Ammon's horn (tissue), 1 donor: ENCODE measurements at regions not wholly inside any gene's neighbourhood (a gene's known extent, or its start where the extent isn't known, plus 50 kb on each side); places are given as distances from the start of the nearest gene placed in this dataset.
"Not testable (repeated sequence)": the region's sequence is repeated elsewhere in the genome, so short reads cannot be mapped to it uniquely, and the experiment has no call there.

ENCODE experiments used
- DNase-seq: peaks from one replicate; pipeline ENCODE4 v3.0.0-alpha.2; 2016; ENCODE audit warnings: low spot score

DNA sequence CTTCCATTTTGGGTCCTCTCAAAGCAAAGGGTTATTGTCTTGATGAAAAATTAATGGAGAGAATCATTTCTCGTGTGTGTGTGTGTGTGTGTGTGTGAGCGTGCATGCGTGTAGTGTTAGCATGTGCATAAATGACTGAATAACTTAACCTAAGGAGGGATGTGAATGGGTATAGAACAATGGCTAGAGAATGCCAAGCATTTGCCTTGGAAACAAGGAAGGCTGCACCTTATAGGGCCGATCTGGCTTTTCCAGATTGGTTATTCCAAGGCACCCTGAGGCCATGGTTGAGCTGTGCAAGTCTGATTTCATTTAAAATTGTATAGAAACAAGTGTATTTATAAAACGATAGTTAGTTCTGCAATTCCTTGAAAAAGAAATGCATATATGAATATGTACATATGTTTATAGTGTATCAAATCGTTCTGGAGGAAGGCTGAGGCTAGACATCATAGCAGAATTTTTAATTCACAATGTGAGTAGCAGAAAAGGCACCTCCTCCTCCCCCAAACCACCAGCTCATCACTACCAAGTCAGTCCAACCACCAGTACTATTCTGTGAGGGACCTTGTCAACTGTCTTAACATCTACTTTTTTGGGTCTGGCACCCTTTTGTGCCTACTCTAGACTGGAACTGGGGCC is 322.7 kb upstream of the ISX start:
- DNase-seq = no peak

DNA sequence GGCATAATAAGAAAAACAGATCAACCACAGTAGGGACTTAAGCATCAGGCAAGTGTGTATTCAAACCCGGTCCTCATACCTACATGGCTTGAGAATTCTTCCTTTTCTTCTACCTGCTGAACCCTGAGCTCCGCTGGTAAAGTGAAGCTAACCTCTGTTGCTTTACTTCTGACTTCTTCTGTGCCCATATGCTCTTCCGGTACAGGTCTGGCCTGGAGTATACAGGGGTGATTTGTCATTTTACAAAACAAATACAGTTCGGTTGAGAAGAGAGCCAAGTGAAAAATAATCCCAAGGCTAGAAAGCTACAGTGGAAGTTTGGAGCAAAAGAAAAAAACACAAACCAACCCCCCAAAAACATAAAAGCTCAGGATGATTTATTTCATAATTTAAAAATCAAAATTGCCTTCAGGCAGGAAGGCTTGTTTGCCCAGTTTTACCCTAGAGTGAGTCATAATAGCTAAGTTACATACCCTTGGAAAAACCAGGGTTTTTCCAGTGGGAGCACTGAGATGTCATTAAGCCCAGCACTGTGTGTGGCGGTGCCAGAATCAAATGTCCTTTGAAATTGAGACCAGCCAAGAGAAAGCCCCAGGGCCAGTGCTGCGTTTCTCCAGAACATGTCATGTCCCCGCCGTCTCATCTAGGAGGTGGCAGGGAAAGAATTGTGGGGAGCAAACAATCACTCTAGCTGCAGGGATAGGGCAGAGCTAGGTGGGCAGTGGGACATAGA is 305.5 kb upstream of the ISX start:
- DNase-seq = no peak

DNA sequence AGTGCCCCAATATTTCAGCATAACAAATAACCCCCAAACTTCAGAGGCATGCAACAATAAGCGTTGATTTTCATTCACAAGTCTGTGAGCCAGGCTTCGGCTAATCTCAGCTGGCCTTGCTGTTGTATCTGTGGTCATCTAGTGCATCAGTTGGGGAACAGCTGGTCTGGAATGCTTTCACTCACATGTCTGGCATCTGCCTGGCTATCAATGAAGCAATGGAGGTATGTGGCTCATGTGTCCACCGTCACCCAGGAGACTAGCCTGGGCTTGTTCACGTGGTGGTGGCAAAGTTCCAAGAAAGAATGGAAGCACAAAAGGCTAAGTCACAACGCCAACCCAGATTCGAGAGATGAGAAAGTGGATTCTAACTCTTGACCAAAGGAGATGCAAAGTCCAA is 304.8 kb upstream of the ISX start:
- DNase-seq = no peak

DNA sequence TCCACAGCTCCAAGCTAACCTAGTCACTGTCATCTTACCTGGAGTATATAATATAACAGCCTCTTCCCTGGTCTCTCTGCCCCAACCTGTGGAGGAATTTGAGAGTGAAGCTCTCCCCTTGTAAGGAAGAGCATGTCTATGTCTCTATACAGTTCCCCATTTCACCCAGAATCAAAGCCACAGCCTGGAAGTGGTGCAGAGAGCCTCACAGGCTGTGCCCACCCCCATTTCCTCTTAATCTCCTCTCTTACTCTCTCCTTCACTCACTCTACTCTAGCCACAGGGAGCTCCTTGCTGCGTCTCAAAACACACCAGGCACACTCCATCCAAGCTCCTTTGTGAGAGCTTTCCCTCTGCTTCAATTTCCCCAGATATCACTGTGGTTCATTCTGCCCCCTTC is 302.5 kb upstream of the ISX start:
- peak; percentile 13 for DNase-seq

DNA sequence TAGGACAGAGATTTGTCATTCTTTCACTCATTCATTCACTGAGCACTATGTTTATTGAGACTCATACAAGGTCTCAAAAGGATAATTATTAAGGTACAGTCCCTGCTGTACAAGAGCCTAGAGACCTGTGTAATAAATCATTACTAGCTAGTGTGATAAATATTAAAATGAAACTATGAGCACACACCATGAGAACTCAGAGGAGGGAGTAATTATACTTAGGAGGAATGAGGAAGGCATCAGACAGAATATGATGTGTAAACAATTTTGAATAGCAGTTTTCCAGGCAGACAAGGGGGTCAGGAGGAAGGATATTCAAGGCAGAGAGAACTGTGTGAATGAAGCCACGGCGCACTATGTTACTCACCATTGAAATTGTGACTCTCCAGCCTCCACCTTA is 300.8 kb upstream of the ISX start:
- no peak for DNase-seq

DNA sequence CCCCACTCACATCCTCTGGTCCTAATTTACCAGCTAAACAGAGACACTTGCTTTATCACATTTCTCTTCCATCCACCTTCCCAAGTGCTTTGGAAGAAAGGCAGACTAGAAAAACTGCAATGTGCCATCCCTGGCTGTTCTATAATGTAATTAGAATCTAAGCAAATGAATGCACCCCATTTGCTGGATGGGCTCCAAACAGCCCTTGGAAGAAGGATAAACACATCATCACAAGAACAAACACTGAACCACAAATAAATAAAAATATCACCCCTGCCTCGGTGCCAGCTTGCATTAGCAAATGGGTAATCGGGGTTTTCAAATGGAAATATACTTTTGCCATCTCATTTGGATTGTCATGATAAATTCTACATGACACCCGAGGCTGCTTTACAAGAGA is 296.6 kb upstream of the ISX start:
- no peak for DNase-seq

- DNase-seq = no peak
Measured at GRCh38 chr22:34776817-34777216, 289.1 kb upstream of the ISX start.

DNA sequence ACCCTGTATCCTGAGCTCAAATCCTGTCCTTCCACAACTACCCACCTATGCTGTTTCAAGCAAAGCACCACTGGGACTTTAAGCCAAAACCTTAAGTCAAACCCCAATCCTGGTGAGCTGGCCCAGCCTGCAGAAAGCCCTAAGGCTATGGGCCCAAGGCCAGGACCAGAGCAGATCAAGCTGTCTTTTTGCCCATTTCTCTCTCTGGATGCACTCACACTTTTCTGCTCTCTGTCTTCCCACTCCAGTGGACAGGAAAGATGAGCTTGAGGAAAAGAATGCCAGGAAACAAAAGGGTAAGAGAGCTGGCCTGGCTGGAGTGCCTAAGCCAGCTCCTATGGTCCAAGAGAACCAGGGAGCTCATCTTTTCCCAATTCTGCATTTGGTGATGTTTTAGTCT is 284.3 kb upstream of the ISX start:
- no peak for DNase-seq

- DNase-seq = no peak
Measured at GRCh38 chr22:34783436-34783835, 282.5 kb upstream of the ISX start.

DNA sequence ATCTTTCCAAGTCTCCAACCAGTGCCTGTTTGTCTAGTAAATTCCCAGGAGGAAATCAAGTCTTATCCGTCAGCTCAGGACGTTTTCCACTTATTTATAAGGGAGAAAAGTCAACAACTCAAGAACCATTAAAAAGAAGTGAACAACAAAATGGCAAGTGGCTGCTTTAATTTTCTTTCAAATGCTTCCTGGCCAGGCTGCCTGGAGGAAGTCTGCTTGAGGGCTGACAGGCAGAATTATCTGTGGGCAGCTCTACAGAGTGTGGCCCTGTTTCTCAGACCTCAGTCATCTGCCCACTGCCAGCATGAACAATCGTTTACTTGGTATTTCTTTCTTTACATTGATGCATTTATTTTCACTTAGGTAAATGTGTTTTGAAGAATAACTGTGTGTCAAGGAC is 281.9 kb upstream of the ISX start:
- DNase-seq = peak; percentile 13

- no peak for DNase-seq
Measured at GRCh38 chr22:34797826-34798225, 268.1 kb upstream of the ISX start.

GRCh38 chr22:34798605-34799004 is 267.4 kb upstream of the ISX start:
- no peak for DNase-seq

DNA sequence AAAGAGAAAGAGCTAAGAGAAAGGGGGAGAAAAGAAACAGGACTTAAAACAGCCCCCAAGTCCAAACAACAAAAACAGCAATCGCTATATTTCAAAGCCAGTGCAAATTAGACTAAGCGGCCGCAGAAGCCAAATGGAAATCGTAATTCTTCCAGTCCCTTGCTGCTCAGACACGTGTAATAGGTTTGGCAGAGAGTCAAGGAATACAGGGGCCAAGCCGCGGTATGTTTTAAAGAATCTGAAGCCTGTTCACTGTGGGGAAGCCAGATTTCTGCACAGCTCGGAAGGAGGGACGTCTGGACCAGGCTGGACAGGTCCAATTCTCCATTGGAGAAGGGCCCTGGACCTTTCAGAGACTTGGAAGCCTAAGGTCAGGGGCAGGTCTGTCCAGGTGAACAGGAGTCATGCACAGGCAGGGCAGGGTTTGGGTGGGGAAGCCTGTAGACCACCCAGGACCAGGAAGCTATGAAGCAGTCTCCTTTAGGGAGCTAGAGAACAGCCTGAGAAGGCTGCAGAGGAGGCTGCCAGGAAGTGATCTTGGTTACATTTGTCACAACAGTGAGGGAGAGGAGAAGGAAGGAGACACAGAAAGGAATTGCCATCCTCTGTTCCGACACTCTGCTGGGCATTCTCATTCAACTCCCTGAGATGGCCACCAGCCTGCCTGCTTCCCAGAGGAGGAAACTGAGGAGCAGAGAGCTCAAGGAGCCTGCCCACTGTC is 265.5 kb upstream of the ISX start:
- DNase-seq = no peak

GRCh38 chr22:34801221-34801620 is 264.7 kb upstream of the ISX start:
- DNase-seq = no peak

- DNase-seq = no peak
Measured at GRCh38 chr22:34804091-34804490, 261.9 kb upstream of the ISX start.

DNA sequence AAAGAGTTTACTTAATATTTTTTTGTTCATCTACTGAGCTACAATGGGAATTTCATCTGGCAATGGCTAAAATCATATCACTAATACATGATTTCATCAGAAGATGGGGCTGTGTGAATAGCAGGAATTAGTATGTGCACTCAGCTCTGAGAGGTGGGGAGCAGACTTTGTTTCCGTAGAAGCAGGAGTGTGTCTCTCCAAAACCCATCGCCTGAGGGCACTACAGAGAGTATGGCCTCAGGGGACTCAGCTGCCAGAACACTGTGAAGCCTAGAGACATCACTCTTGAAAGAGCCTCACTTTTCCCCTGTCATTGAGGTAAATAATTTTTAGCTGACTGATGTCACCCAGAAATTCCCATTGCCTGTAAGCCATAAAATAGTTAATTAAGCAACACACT is 261.4 kb upstream of the ISX start:
- no peak for DNase-seq

DNA sequence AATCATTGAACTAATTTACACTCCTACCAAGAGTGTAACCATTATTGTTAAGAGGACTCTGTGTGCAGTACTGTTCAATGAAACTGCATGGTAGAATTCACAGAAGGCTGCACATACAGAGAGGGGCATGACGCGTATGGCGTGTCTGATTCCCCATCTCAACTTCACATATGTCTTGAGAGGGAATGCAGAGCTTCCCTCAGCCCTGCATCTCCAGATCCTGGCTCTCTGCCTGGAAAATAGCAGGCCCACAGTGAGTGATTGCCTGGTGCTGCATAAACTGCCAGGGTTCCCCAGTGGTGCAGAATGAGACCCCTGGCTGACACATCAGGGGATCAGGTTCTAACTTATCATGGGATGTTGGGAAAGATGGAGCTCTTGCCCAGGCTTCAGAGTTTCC is 260.2 kb upstream of the ISX start:
- DNase-seq = no peak

DNA sequence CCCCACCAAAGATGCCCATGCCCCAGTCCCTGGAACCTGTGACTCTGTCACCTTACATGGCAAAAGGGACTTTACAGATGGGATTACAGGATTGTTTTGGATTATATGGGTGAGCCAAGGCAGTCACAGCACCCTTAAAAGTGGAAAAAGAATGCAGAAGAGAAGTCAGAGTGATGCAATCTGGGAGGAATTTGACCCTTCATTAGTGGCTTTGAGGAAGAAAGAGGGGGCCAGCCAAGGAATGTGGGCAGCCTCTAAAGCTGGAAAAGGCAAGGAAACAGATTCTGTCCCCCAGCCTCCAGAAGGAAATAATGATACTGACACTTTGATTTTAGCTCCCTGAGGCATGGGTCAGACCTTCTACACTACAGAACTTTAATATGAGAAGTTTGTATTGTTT is 257.3 kb upstream of the ISX start:
- no peak for DNase-seq

GRCh38 chr22:34812631-34813030 is 253.3 kb upstream of the ISX start:
- no peak for DNase-seq

DNA sequence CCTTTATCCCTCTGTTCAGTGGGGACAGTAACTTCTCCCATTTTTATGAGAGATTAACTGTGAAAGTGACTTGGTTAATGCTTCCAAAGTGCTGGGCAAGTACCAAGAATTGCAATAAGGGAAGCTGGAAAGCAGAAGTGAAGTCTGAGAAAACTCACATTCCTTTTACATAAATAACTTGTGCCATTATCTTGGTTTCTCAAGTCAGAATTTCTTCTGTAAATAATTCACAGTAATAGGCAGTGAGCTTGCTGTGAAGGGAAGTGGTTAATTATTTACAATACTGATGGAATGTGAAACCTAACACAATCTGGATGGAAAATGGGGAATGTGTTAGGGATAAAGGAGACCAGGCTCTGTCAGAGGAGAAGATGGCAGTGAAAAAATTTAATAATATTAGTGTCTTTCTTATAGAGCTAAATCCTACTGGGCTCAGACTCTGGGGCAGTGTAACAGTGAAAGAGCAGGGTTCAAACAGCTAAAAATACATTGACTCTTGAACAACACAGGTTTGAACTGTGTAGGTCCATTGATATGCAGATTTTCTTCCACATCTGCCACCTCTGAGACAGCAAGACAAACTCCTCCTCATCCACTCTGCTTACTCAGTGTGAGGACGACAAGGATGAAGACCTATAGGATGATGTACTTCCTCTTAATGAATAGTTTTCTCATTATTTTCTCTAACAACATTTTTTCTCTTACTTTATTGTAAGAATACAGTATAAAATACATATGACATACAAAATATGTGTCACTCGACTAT is 251.5 kb upstream of the ISX start:
- DNase-seq = peak; percentile 8

- DNase-seq = no peak
Measured at GRCh38 chr22:34829485-34829884, 236.5 kb upstream of the ISX start.

DNA sequence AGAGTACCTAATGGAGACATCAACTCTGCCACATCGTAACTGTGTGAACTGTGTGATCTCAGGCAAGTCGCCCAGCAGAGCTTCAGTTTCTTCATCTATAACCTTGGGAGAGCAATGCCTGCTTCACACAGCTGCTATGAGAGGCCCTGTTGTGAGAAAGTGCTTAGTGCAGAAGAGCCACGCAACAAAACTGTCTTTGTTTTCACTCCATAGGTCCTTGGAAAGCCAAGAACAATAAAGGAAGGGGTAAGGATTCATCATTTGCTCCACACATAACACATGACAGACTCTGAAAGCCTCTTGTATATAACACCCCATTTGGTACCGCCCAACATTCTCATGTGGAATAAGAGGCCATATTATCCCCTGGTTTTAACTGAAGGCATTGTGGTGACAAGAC is 231.9 kb upstream of the ISX start:
- no peak for DNase-seq

- not testable (repeated sequence) for DNase-seq
Measured at GRCh38 chr22:34834541-34834940, 231.4 kb upstream of the ISX start.
